Stimulated activated CD8-positive, alpha-beta memory T cell treated with anti-CD3 and anti-CD28 coated beads, Interleukin-4, amount 100 ng/mL, for 48 hours (primary cell): ENCODE measurements at regions not wholly inside any gene's neighbourhood (a gene's known extent, or its start where the extent isn't known, plus 50 kb on each side); places are given as distances from the start of the nearest gene placed in this dataset.
"Not testable (repeated sequence)": the region's sequence is repeated elsewhere in the genome, so short reads cannot be mapped to it uniquely, and the experiment has no call there.

Experiments used
- DNase-seq: peaks from one replicate; pipeline ENCODE4 v3.0.0-alpha.2; 2020

DNA sequence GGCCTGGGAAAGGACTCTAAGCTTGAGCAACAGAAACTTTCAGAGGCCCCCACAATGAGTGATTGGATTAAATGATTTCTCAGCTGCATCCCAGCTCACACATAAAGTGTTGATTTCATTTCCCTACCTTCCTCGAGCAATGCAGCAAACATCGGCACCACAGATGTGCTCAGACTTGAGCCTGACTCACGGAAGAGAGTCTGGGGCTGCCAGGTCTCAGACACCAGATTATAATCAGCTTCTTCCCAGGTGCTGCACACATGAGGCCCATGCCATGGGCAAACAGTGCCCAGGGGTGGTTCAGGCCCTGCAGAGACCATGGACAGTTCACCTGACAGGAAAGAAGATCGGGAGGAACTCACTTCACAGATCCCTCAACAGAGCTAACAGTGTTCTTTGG lies 226.6 kb upstream of the TENM4 start:
- no peak for DNase-seq

DNA sequence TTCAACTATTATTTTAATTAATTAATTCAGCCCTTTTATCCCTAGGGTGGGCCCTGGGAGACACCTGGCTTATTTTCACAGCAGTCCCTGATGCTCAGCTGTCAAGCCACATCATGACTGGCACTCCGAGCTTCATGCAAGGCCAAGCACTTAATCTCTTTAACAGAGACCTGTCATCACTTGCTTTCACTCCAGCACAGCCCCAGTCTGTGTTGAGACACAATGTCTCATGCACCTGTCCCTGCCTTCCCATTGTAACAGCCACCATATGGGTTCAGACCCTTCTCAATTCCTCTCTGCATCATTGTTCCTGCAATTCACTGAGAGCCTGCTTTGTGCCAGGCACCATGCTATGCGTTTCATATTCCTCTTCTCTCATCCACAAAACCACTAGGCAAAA lies 222.2 kb upstream of the TENM4 start:
- no peak for DNase-seq

DNA sequence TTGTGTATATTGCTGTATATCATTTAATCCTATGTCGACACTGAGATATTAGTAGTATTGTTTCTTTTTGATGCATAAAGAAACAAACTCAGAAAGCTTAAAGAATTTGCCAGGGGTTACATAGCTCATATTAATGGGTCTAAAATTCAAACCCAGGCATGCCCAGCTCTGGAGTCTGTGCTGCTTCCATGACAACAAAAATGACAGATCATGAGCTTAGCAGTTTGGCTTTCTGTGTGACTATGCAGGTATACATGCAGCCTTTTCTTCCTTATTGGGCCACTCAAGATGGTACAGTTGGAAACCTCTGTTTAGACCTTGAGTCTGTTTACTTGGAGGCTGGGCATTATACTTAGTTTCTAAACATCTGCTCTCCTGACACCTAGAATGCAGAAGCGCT lies 220.5 kb upstream of the TENM4 start:
- no peak for DNase-seq

DNA sequence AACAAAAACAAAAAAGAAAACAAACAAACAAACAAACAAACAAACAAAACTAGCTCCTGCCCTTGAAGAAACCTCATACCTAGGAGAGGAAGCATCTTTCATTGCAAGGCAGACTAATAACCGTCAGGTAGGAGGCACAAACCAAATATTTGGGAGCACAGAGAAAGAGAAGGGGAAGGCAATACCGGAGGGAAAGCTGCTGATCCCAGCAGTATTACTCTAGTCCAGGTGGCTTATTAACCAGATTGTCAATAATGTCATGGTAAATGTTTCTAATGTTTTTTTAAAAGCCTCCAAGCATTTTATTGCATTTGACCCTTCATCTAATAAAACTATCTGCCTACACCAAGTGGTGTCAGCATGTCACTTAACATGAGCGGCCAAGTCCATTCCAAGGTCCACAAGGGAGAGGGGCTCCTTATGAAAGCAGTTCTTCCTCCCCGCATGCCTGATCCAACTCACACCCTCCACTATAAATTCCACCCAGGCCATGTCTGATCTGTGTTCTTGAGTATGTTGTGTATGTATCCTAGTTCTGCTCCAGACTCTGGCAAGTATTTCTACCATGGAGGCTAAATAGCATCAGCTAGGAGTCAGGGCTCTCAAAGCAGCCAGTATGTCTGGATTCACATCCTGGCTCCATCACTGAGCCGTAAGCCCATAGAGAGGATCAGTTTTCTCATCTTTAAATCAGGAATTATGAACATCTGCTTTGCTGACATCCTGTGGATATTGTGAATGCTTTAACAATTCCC lies 208.1 kb upstream of the TENM4 start:
- DNase-seq: no peak

DNA sequence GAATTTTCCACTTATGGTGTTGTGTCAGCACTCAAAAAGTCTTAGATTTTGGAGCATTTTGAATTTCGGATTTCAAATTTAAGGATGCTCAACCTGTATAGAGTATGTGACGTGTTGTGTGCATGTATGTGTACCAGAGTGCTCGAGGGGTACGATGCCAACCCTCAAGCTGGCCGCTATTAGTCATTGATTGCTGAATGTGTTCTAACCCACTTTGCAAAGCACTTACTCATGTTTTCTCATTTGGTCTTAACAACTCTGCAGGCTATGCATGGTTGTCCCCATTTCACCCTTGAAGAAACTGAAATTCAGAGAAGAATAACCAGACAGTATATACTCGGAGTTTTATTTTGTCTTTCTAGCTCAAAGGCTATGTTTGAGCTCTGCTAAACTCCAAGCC lies 196.4 kb upstream of the TENM4 start:
- no peak for DNase-seq

DNA sequence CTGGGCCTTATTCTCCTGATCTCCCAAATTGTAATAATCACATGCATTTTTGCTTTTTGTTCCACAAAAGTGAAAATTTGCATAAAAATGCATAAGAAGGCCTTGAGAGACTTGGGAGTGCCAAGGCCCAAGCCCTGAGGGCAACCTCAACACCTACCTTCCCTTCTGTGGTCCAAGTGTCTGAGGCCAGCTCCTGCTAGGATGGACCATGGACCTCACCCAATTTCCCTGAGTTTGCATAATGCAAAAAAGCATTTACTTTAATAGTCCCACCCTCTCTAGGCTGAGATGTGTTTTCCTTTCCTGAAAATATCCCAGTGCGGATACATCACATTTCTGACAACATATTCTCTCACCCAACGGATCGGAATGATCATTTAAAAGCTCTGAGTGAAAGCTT lies 194.1 kb upstream of the TENM4 start:
- DNase-seq: no peak

DNA sequence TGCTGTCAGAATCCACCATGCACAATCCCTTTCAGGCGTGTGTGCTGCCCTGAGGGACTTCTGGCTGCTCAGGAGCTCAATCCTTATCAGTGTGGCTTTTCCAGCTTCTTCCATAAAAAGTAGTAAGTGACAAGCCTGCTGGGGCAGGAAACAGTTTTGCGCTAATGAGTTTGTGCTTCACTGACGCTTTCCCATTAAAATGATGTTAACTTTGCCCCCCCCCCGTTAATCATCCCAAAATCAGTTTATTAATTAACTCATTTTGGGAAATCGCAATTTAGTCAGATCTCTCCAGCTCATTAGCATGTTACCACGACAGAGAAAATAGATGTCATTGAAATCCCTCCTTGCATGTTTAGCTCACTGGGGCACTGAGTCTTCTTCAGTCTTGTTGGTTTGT lies 186.5 kb upstream of the TENM4 start:
- DNase-seq: no peak

DNA sequence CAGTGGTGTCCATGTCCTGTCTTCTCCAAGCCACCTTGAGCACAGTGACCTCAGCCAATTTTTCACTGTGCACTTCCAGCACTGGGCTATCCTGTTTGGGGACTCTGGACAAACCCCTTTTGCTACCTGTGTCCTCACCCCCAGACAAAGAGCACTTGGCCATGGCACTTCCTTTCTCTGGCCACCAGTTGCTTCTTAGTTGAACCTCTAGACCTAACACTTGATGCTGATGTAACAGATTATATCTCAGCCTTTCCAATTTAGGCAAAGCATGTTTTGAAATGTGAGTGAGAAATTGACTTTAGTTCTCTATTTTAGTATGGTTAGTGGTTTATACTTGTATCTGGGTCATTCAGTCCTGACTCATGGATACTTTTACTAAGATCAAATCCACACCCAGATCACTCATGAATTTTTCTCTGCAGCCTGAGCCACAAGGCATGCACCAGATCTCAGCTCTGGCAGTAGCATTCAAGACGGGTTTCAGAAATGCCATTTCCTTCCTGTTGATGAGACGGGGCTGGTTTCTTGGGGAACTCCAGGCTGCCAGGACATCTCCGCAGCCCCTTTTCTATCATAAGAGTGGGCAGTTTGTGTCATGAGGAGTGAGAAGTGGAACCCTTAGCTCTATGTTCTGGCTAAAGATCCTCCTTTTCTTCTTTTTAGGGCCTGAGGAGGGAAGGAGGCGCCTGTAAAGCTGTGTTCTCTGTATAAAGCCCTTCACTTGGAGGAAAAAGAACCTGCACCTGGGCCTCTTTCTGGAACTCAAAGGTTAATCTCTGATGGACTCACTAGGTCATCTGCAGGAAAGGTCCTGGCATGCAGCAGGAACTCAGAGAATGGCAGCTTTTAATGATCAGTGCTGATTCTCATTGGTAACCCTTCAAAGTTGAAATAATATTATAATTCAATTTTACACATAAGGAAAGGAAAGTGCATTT lies 185.6 kb upstream of the TENM4 start:
- no peak for DNase-seq

DNA sequence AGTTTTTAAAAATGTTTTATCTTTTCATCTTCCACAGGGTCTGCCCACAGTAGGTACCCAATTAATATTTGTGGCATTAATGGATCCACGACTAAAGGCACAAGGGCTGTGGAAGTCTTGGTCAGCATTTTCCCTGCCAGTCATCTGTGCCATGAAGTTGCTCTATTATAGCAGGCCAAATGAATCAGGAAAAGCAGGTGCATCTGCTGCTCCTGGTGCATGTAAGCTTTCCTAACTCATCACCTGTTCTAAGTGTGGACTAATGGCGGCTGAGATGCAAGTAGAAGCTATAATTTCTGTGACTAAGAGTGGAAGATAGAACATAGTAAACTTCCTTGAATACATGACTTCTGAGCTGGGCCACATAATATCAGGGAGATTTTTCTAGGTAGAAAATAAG lies 182.5 kb upstream of the TENM4 start:
- no peak for DNase-seq

DNA sequence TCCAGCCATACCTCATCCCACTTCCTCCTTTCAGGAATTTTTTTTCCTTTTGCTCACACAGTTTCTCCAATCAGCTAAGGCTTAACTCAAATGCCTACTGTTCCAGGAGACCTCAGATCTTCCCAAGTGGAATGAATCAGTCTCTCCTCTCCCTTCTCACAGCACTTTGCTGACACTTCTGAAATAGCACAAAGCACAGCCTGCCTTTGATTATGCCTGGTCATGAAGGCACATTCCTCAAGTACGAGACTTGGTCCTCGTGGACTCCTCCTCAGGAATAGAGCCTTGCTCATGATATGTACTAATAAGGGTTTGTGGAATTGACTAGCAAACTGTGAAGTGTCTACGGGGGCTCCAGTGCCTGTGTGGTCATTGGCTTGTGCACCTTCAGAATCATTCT lies 176.7 kb upstream of the TENM4 start:
- DNase-seq: no peak

DNA sequence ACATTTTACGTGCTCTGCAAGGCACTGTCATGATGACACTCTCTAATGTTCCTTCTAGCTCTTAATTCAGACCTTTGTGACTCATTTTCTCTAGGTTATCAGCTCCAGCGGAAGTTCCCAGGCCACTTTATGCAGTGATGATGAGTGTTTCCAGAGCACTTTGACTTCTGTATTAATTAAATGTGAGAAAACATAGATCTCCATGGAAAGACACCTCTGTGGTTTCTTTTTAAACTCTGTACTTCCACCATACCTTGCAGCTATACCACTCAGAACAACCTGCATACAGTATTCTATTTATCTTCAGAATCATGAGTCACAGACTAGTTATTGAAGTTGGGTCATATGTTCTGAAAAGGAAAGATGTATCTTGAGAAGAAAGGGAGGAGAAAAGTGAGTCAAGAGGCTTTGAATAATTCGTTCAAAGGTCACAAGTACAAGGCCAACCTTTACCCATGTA lies 175.6 kb upstream of the TENM4 start:
- DNase-seq: no peak

DNA sequence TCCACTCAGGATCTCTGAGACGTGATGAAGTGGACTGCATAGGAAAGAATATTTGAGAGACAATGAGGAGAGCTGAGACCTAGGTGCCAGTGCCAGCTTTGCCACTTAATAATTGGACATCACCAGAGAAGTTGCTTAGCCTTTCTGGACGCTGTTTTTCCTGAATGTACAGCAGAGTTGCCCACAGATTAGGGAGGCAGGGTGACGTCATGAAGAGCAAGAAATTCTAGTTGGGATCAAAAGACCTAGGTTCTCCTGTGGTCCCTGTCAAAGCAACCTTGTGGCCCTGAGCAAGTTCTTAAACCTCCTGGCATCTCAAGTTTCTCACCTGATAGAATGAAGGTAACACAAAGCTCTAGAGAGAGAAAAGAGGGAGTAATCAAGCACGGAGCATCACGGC lies 174.6 kb upstream of the TENM4 start:
- no peak for DNase-seq

DNA sequence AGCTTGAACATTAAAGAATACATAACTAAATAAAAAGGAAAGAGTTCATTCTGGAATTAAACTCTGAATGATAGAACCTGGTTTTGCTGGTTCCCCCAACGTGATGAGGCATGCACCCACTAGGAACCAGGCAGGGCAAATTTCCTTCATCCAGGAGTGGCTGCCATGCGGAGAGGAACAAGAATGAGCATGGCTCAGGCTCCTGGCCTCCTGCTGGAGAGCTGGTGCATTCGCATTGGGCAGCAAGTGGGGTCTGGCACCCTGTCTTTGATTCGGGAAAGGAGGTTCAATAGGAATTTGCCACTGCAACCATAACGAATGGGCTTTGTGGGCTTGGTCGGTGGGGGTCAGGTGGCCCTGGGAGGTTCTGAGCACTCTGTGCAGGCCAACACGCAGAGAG lies 169.8 kb upstream of the TENM4 start:
- DNase-seq: no peak

DNA sequence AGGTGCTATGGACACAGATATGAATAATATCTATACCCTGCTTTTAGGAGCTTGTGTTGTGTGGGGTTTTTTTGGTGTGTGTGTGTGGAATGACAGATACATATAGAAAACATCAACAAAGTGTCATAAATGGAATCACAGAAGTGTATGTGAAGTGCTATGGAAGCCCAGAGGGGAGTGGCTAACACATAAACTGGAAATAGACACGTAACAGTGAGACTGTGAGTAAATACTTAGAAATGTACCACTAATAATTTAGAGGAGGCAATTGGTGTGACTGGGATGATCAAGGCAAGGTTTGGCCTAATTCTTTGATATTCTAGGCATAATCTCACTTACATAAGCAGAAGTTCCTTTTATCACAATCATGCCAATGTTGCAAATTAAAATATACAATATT lies 169.3 kb upstream of the TENM4 start:
- DNase-seq: no peak

DNA sequence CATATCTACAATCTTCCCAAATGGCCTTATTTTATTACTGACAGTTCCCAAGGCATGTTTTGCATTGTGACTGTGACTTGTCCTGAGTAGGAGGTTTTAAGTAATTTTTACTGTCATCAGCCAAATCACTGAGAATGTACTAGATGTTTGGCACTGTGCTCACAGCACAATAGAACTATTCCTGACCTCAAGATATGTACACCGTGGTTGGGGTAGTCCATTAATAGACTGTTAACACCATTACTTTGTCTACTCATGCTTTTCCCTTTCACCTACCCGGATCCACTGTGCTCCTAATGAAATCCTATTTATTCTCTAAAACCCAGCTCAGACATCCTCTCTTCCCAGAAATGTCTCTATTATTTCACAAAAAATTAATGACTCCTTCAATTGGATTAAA lies 168.7 kb upstream of the TENM4 start:
- DNase-seq: no peak

DNA sequence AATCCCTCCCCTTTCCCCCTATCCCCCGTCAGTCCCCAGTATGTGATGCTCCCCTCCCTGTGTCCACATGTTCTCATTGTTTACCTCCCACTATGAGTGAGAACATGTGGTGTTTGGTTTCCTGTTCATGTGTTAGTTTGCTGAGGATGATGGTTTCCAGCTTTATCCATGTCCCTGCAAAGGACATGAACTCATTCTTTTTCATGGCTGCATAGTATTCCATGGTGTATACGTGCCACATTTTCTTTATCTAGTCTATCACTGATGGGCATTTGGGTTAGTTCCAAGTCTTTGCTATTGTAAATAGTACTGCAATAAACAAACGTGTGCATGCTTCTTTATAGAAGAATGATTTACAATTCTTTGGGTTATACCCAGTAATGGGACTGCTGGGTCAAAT lies 165.6 kb upstream of the TENM4 start:
- DNase-seq: not testable (repeated sequence)

DNA sequence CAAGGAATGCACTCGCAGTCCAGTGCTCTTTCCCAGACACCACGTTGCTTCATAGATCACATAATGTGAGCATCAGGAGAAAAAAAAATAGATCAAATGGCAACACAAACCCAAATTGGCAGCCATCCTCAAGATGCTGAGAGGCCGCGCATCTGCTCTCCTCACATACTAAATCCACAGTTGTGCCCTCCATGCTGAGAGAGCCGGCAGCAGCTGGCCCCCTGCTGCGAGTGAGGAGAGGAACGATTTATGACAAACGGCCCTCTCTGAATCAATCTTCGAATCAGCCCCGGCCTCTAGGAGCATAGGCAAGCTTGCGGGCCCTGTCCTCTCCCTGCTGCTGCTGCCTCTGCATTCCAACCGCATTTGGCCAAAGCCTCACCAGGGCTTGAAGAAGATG lies 159.9 kb upstream of the TENM4 start:
- DNase-seq: no peak

DNA sequence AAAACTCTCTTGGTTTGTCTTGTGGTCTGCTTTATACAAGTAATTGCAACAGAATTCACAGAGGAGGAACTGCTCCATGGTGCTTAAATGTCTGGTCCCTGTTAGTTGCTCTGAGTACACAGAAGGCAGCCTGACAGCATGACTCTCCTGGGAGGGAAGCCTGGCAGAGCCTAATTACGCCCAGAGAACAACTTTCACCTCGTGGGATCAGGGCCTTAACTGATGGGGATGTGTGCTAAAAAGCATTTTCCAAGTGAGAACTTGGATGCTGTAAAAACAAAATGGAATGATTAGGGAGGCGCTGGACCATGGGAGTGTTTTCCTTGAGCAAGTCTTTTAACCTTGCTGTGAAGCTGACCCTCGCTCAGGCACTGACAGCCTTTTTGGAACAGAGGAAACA lies 154.0 kb upstream of the TENM4 start:
- DNase-seq: no peak

DNA sequence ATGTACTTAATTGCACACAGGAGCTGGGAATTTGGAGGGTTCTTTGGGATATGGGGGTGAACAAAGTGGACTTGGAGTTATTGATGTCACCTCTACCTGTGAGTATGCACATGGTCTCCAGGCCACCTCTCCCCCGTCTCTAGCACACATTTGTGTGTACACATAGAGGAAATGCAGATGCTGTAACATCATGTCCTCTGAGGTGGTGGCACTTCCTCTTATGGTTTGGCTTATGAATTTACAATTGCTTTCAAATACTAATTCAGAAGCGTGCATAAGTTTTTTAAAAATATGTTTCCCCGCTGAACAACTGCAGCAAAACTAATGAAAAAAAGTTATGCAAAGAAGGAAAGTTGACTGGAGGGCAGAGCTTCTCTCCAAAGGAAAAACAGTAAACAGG lies 152.0 kb upstream of the TENM4 start:
- no peak for DNase-seq

DNA sequence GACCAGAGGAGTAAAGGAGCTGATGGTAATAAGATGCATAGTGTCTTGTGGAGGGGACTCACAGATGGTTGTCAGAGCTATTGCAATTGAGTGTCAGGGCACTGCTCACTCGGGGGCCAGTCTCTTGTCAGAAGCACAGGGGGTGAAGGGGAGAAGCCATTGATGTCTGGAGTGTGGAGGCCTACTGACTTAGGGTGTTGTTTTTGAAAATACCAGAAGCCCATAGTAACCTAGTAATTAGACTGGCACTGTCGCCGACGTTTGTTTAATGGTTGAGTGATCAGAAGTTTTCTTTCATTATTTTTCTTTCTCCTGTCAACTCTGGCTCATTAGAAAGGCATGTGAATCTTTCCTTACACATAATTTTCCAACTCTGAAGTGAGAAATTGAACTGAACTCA lies 151.6 kb upstream of the TENM4 start:
- no peak for DNase-seq

DNA sequence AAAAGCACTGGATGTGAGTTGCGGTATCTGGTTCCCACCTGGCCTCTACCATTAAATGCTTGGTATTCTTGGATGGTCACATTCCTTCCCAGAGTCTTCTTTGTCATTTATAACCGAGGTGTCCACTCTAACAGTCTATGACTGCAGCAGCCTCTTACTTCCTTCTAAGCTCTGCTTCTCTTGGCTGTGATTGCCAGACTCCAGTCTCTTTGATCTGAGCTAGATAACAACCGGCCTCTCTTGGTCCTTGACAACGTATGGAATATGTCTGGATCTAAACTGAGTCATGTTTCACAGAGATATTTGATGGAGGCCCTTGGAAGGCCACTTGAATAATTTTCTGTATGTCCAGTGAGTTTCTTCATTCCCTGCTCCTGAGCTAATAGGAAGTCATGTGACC lies 141.6 kb upstream of the TENM4 start:
- no peak for DNase-seq

DNA sequence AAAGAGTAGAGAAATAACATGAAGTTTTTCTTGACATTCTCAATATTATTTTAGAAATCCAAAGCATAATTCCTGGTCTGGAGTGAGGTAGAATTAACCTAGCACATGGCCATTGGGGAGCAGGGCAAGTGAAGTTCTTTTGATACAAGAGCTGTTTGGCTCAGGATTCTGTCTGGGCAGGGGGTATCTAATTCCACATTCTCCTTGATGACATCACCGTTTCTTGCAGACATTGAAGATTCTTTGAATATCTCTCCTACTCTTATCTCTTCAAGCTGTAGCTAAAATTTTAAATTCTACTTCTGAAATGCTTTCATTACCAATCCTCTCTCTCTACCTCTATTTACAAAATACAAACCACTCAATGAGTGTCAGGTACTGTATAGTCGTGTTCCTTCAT lies 138.2 kb upstream of the TENM4 start:
- no peak for DNase-seq

DNA sequence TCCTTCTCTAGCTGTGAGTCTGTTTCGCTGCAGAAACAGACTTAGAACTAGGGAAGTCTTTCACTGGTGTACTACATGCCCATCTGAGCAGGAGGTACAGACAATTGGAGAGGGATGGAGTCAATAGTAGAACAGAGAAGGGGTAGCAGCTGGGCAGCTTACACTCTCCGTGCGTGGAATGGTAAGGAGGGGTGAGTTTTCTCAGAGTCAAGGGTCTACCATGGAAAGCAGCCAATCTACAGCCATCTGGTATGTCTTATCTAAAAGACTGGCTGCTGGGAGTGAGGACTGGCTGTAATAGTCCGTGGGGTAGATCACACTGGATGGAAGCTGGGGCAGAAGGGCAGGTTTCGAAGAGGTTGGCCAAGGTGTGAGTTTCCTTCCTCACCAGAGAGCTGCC lies 137.3 kb upstream of the TENM4 start:
- no peak for DNase-seq

DNA sequence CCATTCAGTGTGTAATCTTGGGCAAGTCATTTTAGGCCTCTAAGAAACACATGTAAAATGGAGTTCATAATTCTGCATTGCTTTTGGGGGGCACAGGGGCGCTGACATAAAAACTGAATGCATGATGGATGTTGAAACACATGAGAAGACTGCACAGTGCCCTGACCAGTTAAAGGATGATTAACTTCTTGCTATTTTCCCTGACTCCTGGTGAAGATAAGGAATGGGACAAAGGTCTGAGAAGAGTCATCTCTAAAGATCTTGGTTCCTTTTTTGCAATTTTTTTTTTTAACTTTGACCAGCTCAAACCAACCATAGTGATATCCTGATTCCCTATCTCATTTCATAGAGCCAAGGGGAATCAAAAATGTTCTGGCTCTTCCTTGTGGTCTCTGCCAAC lies 134.9 kb upstream of the TENM4 start:
- no peak for DNase-seq
